Stimulated activated CD8-positive, alpha-beta memory T cell treated with anti-CD3 and anti-CD28 coated beads, Interleukin-12 subunit alpha, Interleukin-12 subunit beta, amount 100 ng/mL, for 24 hours (primary cell): ENCODE measurements at regions not wholly inside any gene's neighbourhood (a gene's known extent, or its start where the extent isn't known, plus 50 kb on each side); places are given as distances from the start of the nearest gene placed in this dataset.
"Not testable (repeated sequence)": the region's sequence is repeated elsewhere in the genome, so short reads cannot be mapped to it uniquely, and the experiment has no call there.

ENCODE experiments used
- DNase-seq: peaks from one replicate; pipeline ENCODE4 v3.0.0-alpha.2; 2020; ENCODE audit errors: extremely low read depth

DNA sequence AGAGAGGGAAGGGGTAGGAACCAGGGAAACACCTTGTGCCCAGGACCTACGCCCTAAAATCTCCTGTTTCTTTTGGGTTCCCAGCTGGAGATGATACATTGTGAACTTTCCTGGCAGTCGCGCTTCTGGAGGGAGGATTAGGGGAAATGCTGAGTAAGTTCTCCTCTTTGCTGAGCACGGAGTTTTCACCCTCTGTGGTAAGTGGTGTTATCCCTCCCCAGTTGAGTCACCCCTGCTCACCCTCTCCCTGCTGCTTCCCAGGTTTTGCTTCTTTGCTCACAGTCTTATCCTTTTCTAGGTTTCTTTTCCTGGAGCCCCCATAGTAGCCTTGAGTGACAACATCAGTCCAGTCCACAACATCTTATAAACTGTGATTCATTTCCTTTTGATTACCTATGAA, 789.1 kb downstream of the TMEM121 start:
- no peak for DNase-seq

DNA sequence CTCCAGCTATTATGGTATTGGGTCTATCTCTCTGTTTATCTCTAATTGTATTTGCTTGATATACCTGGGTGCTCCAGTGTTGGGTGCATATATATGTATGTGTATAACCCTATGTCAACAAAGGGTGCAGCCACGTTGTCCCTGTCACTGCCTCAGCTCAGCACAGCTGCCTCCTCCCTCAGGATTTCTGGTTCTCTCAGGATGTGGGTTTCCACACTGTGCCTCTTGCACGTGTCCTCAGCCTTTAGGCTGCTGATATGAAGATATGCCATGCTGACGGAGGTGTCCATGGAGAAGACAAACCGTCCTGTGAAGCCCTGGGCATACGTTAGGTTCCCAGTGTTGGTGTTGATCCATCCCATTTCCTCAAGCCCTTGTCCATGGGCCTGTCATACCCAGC, 791.2 kb downstream of the TMEM121 start:
- DNase-seq: no peak

- DNase-seq: no peak
Measured at GRCh38 chr14:106318700-106319099, 792.3 kb downstream of the TMEM121 start.

GRCh38 chr14:106323970-106324369, 797.6 kb downstream of the TMEM121 start:
- DNase-seq: not testable (repeated sequence)

- DNase-seq: no peak
Measured at GRCh38 chr14:106327234-106327633, 800.9 kb downstream of the TMEM121 start.

- DNase-seq: not testable (repeated sequence)
Measured at GRCh38 chr14:106327702-106328353, 801.4 kb downstream of the TMEM121 start.

DNA sequence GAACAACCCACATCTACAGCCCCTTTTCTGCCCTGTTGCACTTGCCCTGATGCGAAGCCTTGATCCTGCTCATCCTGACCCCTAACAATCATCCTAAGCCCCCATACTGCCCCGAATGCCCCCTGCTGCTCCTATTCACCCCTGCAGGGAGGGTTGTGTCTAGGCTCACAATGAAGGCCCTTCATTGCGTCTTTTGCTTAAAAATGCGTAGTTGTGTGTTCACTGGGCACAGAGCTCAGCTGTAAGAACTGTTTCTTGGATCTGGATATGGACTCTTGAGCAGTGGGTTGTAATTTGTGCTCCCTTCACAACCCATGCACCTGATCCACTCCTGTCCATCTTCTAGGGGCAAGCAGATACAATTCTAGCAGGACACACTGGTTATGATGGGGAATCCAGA, 802.9 kb downstream of the TMEM121 start:
- DNase-seq: not testable (repeated sequence)

DNA sequence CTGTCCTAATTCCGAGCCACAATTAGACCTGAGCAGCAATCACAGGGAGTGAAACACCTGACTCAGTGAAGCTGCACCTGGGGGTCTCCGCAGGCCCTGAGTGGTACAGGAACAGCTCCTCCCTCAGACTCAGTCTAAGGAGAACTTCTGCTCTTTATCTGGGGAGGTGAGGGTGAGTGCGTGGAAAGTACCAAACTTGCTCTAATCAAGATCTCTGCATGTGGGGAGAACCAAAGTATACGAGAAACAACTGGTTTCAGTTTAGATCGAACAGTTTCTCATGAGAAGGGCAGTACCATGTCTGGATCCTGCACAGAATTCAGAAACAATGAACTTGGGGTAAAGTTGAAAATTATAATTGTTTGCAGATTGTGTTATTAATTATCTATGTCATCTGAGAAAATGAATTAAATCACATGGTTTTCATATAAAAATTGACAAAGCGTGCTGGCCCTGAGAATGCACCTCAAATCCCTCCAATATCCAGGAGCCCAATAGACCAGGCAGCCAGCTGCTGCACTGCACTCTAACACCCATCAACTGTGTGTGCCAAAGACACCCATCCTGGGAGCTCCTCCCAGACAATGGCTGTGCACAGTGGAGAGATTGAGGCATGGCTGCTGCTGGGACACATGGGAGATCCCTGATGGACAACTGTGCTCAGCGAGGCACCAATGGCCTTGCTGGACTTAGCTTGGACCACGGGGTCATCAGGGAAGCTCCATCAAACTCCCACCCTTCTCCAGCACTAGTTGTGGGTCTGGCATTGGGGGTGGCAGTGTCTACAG, 803.8 kb downstream of the TMEM121 start:
- not testable (repeated sequence) for DNase-seq

DNA sequence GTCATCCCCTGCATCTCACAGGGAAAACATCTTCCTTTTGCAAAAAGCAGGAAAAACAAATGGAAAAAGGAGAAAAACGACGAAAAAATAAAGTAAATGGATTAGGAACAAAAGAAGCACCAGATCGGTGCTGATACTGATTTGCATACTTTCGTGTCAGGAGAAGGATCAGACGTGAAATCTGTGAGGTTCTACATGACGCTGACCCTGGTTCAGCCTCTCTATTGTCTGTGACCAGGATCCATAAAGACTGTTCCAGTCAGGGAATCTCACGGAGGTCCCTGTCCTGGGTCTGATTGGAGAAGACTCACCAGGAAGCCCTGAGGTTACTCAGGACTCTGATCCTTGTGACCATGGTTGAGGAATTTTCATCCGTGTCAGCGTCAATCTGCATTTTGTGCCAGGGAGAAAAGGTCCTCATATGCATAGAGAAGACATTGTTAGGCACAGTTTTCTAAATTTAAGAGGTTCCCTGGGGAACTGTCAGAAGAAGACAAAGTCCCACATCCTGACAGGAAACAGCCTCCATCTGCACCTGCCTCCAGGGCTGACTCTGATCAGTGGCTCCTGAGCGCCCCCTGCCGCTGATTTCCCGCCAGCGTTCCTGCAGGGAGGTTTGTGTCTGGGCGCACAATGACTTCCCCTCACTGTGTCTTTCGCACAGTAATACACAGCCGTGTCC, 808.2 kb downstream of the TMEM121 start:
- DNase-seq: peak; percentile 47

DNA sequence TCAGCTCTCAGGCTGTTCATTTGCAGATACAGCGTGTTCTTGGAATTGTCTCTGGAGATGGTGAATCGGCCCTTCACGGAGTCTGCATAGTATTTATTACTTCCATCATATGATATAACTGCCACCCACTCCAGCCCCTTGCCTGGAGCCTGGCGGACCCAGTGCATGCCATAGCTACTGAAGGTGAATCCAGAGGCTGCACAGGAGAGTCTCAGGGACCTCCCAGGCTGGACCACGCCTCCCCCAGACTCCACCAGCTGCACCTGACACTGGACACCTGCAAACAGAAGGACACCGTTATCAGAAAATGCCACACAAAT, 808.7 kb downstream of the TMEM121 start:
- not testable (repeated sequence) for DNase-seq

- DNase-seq: not testable (repeated sequence)
Measured at GRCh38 chr14:106338775-106339174, 812.4 kb downstream of the TMEM121 start.

- DNase-seq: not testable (repeated sequence)
Measured at GRCh38 chr14:106340658-106341057, 814.3 kb downstream of the TMEM121 start.

GRCh38 chr14:106341161-106341560, 814.8 kb downstream of the TMEM121 start:
- DNase-seq: not testable (repeated sequence)

DNA sequence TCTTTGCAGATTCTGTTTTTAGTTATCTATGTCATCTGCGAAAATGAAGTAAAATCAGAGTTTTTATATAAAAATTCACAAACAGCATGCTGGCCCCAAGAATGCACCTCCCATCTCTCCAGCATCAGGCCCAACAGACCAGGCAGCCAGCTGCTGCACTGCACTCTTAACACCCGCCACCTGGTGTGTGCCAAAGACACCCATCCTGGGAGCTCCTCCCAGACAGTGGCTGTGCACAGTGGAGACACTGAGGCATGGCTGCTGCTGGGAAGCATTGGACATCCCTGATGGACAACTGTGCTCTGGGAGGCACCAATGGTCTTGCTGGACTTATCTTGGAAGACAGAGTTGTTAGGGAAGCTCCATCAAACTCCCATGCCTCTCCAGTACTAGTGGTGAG, 817.2 kb downstream of the TMEM121 start:
- no peak for DNase-seq

DNA sequence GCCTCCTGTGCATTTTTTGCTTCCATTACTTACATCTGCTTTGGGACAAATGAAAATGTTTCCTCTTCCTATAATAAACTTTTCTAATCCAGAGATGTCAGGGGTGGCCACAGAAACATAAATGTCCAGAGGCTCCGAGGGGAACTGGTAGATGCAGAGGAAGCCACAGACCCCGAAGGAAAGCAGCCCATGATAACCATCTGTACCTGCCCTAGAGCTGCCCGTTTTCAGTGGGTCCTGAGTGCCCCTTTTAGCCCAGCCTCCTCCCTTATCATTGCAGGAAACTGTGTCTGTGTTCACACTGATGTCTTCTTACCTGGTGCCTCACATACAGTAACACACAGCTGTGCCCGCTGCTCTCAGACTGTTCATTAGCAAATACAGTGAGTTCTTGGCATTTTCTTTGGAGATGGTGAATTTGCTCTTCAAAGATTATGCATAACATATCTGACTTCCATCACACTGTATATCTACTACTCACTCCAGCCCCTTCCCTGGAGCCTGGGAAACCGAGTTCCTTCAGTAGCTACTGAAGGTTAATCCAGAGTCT, 817.8 kb downstream of the TMEM121 start:
- not testable (repeated sequence) for DNase-seq

- not testable (repeated sequence) for DNase-seq
Measured at GRCh38 chr14:106344791-106345479, 818.6 kb downstream of the TMEM121 start.

- no peak for DNase-seq
Measured at GRCh38 chr14:106346084-106346483, 819.7 kb downstream of the TMEM121 start.

GRCh38 chr14:106346534-106347290, 820.3 kb downstream of the TMEM121 start:
- no peak for DNase-seq

DNA sequence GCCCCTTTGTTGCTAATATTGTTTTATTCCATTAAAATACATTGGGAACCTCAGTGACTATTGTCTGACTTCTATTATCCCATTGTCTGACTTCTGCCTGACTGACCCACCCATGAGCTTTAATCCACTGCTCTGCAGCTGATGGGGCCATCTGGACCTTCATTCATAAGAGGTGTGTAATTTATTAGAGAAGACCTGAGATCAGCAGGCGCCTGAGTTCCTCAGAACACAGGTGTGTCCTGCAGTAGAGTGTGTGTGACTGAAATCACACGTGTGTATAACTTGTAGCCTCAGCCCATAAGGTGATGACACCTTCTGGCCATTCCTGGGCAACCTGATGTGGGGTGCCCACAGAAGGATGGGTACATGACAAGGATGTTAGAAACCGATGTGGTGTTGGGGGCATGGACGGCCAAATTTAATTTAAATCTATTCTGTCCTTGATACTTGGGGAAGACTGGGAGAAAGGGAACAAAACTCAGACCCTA, 821.0 kb downstream of the TMEM121 start:
- DNase-seq: no peak

DNA sequence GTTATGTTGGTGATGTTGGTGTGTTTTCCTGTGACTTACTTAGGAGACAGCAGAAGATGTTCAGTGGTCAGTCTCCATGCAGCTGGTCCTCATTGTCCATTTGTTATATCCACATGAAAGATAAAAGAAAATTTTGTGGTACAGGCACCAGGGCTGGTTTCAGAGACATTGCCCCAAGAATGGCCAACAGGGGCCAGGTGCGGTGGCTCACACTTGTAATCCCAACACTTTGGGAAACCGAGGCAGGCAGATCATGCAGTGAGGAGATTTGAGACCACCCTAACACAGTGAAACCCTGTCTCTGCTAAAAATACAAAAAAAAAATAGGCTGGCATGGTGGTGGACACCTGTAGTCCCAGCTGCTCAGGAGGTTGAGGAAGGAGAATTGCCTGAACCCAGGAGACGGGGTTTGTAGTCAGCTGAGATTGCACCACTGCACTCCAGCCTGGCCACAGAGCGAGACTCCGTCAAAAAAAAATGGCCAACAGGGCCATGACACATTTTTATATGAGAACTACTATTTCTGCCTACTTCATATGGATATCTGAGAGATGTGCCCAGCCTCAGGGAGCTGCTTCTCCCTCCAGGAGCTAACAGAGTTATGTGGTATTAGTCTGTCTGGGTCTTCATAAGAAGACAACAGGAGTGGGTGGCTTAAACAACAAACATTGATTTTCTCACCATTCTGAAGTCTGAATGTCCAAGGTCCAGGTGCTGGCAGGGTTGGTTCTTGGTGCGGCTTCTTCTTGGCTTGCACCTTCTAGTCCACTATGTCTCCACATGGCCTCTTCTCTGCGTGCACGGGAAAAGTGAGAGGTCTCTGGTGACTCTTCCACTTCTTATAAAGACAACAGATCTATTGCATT, 821.7 kb downstream of the TMEM121 start:
- DNase-seq: no peak
